KBM-7 (cell line): ENCODE measurements at regions not wholly inside any gene's neighbourhood (a gene's known extent, or its start where the extent isn't known, plus 50 kb on each side); places are given as distances from the start of the nearest gene placed in this dataset.
"Not testable (repeated sequence)": the region's sequence is repeated elsewhere in the genome, so short reads cannot be mapped to it uniquely, and the experiment has no call there.

ENCODE experiments used
- DNase-seq: peaks from one replicate; pipeline ENCODE4 v3.0.0-alpha.2; 2015
- in situ Hi-C: fragments of 300-500 bp; cut with MboI; formaldehyde crosslinking; loops from 2 replicates; pipeline ENCODE4 v1.14.3; 2020; ENCODE audit warnings: low sequenced_read_pairs, low pct_unique_long_range_greater_than_20kb, mixed read lengths

DNA sequence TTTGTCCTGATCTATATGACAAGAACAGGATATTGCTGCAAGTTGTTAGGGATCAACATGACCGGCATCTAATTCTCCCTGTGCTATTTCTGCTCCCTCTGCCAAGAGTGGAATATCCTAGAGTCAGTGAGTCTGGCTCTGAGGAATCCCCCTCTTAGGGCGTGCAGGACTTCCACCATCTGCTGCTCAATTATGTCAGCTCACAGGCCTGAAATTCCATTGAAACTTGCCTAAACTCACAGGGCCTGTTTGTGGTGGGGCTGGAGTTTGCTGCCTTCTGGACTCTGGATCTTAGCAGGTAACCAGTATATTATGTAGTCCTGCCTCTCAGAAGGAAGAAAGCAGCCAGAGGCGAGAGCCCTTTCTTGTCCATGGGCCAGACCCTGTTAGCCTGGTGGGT, 323.0 kb downstream of the TSN start:
- in situ Hi-C loops = no loop called here
- DNase-seq = no peak

DNA sequence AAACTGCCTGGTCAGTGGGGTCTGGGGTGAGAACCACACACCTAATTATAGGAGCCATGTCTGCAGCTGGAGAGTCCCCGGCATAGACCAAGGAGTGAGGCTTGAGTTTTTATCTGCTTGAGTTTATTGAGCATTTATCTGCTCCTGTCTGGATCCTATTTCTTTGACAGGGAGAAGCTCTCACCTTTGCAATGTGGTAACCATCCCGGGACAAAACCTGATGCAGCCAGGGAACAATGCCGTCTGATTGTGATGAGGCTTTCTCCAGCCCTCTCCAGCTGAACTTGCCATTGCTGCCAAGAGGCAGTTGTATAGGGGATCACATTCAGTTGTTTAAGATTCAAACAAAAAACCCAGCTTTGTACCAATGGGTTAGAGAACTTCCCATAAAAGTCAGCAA, 324.4 kb downstream of the TSN start:
- no peak for DNase-seq
- in situ Hi-C loops = no loop called here

DNA sequence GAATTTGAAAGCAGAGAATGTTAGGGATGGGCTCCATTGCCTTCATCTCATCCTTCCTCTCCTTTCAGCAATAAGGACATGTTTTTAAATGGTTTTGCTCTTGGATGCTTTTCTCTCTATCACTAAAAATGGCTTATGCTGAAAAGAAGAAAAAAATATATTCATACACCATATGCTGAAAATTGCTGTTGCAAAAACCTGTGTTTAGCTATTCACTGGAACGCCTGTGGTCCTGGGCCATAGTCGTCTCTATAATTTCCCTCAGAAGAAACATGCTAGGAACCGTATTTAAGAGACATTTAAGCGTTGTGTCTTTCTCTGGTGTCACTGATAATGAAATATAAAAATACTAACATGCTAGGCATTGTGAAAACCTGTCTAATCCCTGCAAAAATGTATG, 324.9 kb downstream of the TSN start:
- in situ Hi-C loops = no loop called here
- DNase-seq = no peak

DNA sequence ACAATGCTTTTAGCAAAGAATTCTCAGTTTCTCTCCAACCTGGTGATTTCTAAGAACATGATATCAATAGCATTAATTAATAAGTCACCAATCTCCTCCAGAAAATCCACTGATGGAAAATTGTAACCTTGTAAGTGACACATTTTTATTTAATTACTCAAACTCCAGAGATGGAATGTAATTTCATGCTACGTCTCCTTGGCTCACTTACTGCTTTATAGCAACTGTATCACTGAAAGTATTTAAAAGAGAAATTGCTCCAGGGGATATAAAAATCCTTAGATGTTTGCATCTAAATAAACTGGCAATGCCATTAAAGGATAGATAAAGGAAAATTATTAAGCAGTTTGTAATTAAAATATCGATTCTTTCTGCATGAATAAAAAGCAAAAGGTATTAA, 325.4 kb downstream of the TSN start:
- in situ Hi-C loops = no loop called here
- DNase-seq = no peak

DNA sequence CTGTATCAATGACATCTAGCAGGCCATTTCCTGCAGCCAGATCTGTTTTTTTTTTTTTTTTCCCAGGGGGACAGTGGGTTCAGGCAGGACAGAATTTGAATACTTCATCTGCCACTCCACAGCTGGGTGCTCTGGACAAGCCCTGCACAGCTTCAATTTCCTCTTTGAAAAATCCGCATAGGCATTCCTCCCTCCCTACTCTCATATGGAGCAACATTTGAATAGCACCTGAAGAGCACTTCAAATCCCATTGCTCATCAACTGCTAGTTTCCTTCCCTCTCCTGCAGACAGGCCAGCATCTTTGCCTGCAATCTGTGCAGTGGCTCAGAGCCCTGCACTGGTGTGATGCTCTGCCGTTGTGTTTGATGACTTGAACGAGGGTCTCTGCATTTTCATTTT, 326.3 kb downstream of the TSN start:
- no peak for DNase-seq
- in situ Hi-C loops = no loop called here

DNA sequence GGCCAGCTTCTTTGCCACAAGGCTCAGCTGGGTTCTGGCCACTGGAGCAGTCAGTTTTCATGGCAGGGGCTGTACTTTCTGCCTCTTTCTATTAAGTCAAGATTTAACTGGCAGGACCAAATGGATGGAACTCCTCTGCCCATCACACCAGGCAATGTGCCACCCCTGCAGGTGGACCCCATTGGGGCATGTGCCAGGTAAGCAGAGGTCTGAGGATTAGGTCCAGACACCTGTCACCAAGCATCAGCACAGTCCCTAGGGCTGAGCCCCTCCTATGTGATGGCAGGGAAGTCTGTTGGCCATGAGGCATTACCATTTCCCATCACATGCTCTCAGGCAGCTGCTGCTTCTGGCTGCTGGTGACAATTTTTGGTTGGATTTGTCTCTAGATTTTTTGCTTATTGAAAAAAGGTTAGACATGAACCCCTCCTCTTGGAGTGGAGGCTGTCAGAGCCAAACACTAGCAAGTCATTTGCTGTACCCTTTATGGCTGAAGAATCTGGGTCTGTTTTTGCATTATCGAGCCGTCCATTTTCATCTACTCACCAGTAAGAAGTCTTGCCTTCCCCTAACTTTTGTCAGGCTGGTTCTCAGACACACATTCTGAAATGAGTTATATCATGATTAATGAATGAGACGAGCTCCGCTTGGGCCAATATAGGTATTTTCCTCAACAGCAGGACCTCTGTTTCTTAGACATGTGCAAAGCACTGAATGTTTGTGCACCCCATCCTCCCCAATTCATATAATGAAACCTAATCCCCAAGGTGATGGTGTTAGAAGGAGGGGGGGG, 328.0 kb downstream of the TSN start:
- in situ Hi-C loops = no loop called here

DNA sequence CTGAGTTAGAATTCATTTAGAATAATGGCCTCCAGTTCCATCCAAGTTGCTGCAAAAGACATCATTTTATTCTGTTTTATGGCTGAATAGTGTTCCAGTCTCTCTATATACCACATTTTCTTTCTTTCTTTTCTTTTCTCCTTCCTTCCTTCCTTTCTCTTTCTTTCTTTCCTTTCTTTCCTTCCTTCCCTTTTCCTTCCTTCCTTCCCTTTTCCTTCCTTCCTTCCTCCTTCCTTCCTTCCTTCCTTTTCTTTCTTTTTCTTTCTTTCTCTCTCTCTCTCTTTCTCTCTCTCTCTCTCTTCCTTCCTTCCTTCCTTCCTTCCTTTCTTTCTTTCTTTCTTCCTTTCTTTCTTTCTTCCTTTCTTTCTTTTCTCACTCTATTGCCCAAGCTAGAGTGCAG, 330.2 kb downstream of the TSN start:
- in situ Hi-C loops = not testable (repeated sequence)

More for the DNA sequence above, 328.0 kb downstream of the TSN start:
- no peak for DNase-seq

DNA sequence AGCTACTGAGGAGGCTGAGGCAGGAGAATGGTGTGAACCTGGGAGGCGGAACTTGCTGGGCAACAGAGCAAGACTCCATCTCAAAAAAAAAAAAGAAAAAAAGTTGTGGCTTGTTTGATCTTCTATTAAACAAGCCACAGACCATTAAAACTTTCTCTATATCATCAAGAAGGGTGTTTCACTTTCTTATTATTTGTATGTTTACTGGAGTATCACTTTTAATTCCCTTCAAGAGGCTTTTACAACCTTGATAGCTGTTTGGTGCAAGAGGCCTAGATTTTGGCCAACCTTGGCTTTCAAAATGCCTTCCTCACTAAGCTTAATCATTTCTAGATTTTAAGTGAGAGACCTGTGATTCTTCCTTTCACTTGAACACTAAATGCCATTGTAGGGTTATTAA, 339.1 kb downstream of the TSN start:
- DNase-seq = no peak
- in situ Hi-C loops = no loop called here

More for the DNA sequence above, 330.2 kb downstream of the TSN start:
- DNase-seq = not testable (repeated sequence)

DNA sequence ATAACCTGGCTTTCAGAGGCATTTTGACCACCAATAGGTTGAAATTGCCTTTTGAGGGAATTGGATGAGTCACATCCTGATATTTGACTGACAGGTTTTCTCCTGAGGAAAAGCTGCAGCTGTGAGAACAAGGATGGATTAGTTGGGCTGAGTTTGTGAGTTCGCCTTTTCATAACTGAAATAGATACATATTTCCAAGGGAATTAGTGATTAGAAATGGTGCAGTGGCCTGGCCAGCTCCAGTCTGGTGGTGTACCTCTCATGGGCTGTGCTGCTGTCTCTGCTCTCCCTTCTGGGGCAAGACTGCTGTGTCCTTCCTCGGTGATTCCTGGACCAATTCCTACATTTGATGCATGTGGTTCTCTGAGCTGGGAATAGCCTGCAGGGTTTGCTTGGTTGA, 341.3 kb downstream of the TSN start:
- DNase-seq = no peak
- in situ Hi-C loops = no loop called here

DNA sequence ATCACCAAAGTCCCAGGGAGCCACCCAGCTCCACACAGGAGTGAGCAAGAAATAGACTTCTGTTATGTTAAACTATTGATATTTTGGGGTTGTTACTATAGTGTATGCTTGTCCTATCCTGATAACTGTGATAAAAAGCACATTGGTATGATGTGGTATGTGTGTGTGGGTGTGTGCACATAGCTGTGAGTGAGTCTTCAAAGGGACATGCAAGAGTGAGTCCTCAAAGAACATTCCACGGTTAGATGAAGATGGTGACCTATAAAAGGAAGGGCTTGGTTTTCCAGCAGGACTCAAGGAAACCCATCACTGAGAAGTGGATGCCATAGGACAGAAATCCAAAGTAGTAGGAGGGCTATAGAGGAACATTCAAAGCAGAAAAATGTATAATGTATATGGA, 342.9 kb downstream of the TSN start:
- in situ Hi-C loops = no loop called here
- no peak for DNase-seq

DNA sequence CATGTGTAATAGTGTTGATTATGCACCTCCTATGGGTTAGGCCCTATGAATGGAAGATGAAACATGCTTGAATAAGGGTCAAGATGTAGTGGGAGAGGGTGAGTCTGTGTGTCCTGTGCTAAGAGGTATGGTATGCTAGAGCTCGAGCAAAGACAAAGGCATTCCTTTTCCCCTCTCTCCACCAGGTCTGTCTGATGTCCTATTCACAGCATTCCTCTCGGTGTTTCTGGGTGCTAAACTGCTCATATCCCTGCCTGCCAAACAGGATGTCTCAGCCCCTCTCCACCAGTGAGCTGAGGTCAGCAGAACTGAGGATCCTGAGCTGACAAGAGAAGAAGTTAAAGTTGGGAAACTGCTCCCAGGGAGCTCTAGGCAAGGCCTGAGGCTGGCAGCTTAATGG, 344.9 kb downstream of the TSN start:
- DNase-seq = no peak

DNA sequence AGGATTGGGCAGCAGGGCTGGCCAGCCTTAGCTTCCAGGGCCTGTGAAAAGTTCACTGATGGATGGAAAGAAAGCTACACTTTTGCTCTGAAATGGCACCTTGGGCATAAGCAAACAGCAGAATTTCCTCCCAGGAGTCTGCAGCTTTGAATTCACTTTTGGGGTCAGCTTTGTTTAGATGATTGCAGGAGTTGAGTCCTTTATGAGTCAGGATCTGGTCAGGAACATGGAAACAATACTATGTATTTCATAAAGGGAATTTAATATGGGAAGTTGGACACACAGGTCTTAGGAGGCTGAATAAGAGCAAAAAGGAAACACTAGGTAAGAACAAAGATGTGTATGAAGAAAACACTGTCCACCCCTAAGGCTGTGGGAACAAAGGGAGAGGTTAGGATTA, 345.3 kb downstream of the TSN start:
- no peak for DNase-seq
- in situ Hi-C loops = no loop called here

More for the DNA sequence above, 344.9 kb downstream of the TSN start:
- in situ Hi-C loops = no loop called here

DNA sequence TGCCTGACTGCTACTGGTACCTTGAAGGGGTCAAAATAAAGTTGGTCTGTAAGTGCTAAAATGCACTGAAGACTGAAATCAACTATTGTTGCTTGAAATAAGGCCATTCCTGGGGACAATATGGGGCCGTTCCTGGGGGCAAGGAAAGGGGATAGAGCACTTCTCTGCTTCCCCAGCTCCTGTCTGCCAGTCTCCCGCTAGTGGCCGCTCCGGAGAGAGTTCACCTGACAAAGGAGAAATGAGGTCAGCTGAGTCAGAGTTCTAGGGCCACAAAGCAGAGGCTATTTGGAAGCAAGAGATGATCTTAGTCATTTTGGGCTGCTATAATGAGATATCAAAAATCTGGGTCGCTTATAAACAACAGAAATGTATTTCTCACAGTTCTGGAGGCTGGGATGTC, 345.9 kb downstream of the TSN start:
- in situ Hi-C loops = no loop called here

DNA sequence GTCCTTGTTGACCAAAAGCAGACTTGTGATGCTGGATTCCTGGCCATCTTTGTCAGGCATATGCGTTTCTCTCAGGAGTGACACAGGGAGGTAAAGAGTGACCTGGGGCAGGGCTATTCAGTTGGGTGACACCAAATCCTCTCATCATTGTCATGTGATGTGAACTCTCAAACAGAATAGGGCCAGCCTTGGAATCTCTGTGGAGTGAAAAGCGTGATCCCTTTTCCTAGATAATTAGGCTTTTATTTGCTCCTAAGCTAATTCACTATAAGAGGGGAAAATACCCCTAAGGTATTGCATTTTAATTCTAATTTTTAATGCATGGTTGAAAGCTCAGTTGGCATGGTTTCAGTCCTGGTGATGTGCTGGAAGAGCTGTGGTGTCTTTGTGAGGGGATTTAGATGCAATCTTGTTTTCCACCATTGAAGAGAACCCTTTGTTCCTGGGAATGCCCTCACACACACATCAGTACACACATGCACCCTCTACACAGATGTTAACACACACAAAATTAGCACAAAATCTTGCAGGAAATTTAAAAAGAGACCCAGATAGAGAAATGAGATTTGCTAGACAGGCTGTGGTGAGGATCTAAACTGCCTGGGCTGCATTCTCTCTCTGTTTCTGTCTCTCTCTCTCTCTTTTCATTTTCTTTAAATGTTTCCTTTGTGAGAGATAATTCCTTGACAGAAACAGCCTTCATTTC, 349.9 kb downstream of the TSN start:
- no peak for DNase-seq
- in situ Hi-C loops = no loop called here

More for the DNA sequence above, 345.9 kb downstream of the TSN start:
- DNase-seq = no peak

DNA sequence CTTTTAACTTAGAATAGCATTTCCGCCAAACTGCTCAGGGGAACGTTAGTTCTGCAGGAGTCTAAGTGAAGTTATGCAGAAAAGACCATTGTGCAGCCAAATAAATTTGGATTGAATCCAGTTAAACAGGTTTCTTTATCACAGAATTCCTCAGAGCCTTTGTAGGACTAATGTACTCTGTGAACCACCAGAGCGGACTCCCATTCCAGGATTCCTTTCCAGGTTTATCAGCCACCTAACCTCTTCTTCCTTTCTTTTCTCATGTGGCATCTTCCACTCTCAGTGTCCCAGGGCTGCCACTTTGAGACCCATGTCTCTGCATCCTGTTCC, 350.4 kb downstream of the TSN start:
- in situ Hi-C loops = no loop called here
- no peak for DNase-seq

DNA sequence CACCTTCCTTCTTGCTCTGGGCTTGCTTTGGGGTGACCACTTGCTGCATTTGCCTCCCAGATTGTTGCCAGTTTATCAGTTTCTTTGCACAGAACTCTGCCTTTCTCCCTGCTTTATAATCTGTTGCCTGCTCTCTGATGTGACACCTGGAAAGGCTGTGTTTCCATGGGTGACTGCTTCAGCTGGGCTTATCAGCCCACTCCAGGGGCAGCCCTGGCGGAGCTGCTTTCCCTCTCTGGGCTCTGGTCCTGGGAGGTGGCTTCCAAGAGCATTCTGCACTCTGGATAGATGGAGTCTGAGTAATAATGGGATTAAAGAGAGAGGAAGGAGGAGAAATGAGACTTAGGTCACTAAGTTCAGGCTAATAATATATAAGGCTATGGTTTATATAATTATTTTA, 352.7 kb downstream of the TSN start:
- no peak for DNase-seq
- in situ Hi-C loops = no loop called here

DNA sequence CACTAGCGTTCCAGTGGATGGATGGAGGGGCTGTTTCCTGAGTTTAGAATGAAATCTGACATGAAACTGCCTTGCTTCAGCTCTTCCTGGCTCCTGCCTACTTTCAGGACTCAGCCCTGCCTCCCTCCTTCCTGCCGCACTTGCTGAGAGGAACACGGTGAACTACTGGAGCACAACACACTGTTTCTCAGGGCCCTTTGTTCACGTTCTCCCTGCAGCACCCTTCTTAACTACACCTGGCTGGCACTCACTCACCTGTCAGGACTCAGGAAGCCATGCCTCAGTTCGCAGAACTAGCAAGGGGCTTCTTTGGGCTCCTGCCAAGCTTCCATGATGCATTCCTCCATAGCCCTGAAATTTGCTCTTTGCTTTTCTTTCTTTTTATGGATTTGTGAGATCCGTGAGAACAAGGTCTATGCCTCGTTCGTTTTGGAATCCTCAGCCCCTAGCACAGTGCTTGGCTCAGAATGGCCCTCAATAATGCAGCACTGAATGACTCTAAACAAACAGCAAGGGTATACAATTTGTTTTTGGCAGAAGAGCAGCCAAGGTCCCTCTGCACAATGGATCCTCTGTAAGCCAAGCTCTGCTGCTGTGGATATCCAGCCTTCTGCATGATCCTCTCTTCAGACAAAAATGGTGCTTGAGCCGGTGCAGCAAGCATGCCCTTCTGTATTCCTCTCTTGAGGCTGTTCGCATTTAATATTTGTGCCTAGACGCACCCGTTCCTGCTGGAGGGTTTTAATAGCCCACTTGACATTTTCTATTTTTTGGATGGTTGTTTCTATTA, 357.0 kb downstream of the TSN start:
- in situ Hi-C loops = no loop called here
- DNase-seq = no peak

DNA sequence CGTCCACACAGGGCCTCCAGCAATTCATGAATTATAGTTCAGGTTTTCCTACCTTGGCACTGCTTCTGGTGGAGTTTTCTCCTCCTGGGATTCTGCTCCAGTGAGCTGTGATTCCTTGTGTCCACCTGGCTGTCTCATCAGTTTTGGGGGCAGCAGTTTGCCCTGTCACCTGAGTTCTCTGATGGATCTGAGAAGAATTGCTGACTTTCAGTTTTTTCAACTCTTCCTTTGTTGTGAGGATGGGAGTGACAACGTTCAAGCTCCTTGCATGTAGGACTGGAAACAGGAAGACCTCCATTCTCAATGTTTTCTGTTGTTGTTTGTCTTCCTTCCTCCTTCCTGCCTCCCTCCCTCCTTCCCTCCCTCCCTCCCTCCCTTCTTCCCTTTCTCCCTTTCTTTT, 359.0 kb downstream of the TSN start:
- in situ Hi-C loops = no loop called here
- no peak for DNase-seq

DNA sequence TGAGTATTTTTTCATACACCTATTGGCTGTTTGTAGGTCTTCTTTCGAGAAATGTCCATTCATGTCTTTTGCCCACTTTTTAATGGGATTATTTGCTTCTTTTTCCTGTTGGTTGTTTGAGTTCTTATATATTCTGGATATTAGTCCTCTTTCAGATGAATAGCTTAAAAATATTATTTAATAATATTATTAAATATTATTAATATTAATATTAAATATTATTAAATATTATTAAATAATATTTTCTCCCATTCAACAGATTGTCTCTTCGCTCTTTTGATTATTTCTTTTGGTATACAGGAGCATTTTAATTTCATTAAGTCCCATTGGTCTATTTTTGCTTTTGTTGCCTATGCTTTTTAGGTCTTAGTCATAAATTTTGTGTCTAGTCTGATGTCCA, 361.9 kb downstream of the TSN start:
- no peak for DNase-seq
- in situ Hi-C loops = no loop called here

DNA sequence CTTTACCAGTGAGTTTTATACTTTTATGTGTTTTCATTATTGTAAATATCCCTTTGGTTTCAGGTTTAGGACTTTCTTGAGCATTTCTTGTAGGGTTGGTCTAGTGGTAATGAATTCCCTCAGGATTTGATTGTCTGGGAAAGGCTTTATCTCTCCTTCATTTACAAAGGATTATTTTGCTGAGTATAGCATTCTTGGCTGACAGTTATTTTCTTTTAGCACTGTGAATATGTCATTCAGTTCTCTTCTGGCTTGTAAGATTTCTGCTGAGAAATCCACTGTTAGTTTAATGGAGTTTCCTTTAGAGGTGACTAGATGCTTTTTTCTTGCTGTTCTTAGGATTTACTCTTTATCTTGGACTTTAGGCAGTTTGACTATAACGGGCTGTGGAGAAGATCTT, 373.9 kb downstream of the TSN start:
- DNase-seq = no peak
- in situ Hi-C loops = no loop called here
